ENCODE measurements at regions not wholly inside any gene's neighbourhood (a gene's known extent, or its start where the extent isn't known, plus 50 kb on each side); places are given as distances from the start of the nearest gene placed in this dataset.

DNA sequence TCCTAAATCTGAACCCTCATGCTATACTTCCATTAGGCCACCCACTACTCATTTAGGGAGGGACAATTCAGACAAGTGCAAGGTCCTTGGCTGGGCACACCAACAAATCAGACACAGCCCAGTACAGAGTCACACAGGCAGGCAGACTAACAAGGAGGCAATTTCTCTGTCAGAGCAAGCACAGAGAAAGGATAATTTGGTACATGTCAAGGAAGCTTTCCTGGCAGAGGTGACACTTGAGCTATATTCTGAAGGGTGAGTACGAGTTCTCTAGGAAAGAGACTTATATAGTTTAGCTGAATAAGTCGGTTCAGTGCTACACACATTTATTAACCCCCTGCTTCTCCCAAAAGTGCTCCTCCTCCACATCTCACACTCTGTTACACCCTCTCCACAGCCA, 455.9 kb downstream of the OMA1 start:
- Histone ChIP-seq H3K27ac (ENCODE audit: poor library complexity, severe bottlenecking) (no peak overlapping the region), H3K4me1 (ENCODE audit: insufficient read depth, poor library complexity, severe bottlenecking) (no peaks in the 10 kb centered on the region), H3K36me3 (ENCODE audit: low read depth) (no peaks in the 10 kb centered on the region), H3K4me3 (ENCODE audit: severe bottlenecking) (no peak overlapping the region), H3K9me3 (ENCODE audit: severe bottlenecking) (no peaks in the 10 kb centered on the region), H3K27me3 (ENCODE audit: insufficient read depth, poor library complexity, severe bottlenecking) (peaks cover 8% of the 10 kb centered on the region)
- ATAC-seq (ENCODE audit: low read depth): no peak
- no peak for DNase-seq (ENCODE audit: low spot score)
- TF ChIP-seq, protein P1, sequence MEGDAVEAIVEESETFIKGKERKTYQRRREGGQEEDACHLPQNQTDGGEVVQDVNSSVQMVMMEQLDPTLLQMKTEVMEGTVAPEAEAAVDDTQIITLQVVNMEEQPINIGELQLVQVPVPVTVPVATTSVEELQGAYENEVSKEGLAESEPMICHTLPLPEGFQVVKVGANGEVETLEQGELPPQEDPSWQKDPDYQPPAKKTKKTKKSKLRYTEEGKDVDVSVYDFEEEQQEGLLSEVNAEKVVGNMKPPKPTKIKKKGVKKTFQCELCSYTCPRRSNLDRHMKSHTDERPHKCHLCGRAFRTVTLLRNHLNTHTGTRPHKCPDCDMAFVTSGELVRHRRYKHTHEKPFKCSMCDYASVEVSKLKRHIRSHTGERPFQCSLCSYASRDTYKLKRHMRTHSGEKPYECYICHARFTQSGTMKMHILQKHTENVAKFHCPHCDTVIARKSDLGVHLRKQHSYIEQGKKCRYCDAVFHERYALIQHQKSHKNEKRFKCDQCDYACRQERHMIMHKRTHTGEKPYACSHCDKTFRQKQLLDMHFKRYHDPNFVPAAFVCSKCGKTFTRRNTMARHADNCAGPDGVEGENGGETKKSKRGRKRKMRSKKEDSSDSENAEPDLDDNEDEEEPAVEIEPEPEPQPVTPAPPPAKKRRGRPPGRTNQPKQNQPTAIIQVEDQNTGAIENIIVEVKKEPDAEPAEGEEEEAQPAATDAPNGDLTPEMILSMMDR (IDR thresholded peaks at IDR 0.05; ENCODE audit: poor library complexity, severe bottlenecking): no peak

DNA sequence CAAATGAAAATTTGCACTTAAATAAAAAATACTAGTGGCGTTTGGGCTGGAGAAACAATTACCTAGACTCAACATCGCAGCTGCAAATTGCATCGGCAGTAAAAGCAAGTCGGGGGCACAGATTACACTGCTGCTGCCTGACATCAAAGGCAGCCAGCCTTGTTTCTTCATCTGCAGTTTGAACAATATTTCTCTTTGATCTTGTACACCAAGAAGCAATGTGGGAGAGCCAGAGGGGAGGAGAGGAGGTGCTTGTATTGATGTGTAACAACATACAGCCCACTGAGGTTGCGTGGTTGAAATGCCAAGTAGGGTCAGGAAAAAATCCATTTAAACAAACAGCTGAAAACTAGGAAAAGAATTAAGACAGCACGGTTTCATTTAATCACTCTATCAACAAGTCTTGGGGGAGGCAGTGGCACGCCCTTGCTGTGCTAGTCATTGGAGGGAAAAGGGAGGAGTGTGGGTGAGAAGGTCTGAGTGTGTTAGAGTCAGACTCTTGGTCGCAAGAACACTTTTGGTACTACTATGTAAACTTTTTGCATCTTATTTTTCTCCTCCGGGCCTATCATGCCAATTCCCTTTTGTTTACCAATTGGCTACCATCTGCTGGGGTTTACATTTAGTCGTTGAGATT, 456.5 kb downstream of the OMA1 start:
- no peak for DNase-seq (ENCODE audit: low spot score)
- H3K4me3 ChIP-seq (ENCODE audit: severe bottlenecking): no peak overlapping the region
- no peaks in the 10 kb centered on the region for H3K4me1 ChIP-seq (ENCODE audit: insufficient read depth, poor library complexity, severe bottlenecking)
- H3K36me3 ChIP-seq (ENCODE audit: low read depth): no peaks in the 10 kb centered on the region
- no peak for ATAC-seq (ENCODE audit: low read depth)
- peaks cover 8% of the 10 kb centered on the region for H3K27me3 ChIP-seq (ENCODE audit: insufficient read depth, poor library complexity, severe bottlenecking)
- TF ChIP-seq, protein P1 (IDR thresholded peaks at IDR 0.05; ENCODE audit: poor library complexity, severe bottlenecking): no peak
- H3K9me3 ChIP-seq (ENCODE audit: severe bottlenecking): no peaks in the 10 kb centered on the region
- H3K27ac ChIP-seq (ENCODE audit: poor library complexity, severe bottlenecking): no peak overlapping the region

DNA sequence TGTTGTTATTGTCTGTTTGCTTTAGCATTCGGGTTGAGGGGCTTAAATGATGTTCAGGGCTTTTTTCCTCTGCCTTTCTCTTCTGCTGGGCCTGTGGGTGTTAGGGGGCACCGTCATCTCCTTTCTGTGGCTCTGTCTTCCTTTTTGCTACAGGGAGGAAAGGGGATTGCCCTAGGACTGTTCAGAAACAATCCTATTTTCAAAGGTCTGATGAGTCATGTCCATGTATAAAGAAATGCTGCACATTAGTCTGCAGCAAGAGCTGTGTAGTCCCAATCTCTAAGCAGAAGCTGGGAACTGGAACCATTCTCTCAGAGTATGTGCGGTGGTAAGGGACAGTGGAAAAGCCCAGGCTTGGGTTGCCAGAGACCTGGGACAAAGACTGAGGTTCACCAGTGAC, 462.3 kb downstream of the OMA1 start:
- Histone ChIP-seq H3K4me1 (ENCODE audit: insufficient read depth, poor library complexity, severe bottlenecking) (no peaks in the 10 kb centered on the region), H3K9me3 (ENCODE audit: severe bottlenecking) (no peaks in the 10 kb centered on the region), H3K27ac (ENCODE audit: poor library complexity, severe bottlenecking) (no peak overlapping the region), H3K27me3 (ENCODE audit: insufficient read depth, poor library complexity, severe bottlenecking) (peaks cover 8% of the 10 kb centered on the region), H3K4me3 (ENCODE audit: severe bottlenecking) (no peak overlapping the region), H3K36me3 (ENCODE audit: low read depth) (no peaks in the 10 kb centered on the region)
- DNase-seq (ENCODE audit: low spot score) (no peak), ATAC-seq (ENCODE audit: low read depth) (peak; percentile 60; the same call in 1 of the 3 replicates)
- TF ChIP-seq, protein P1 (IDR thresholded peaks at IDR 0.05; ENCODE audit: poor library complexity, severe bottlenecking): no peak

DNA sequence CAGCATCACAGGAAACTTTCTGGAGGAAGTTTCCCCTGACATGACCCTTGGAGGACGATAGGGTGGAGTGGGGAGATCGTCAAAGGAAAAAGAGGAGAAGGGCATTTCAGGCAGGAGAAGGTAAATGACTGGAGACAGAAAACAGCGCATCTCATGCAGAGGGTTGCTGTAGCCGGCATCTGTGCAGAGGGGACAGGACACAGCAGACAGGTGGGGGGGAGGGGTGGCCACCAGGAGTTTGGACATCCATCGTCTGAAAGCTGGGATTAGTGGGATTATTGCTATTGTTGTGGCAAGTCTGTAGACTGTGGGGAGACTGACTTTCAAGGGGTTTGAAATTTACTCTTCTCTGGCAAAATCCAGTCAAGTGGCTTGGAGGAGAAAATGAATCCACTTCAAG, 463.9 kb downstream of the OMA1 start:
- no peaks in the 10 kb centered on the region for H3K36me3 ChIP-seq (ENCODE audit: low read depth)
- H3K27me3 ChIP-seq (ENCODE audit: insufficient read depth, poor library complexity, severe bottlenecking): peaks cover 4% of the 10 kb centered on the region
- no peaks in the 10 kb centered on the region for H3K4me1 ChIP-seq (ENCODE audit: insufficient read depth, poor library complexity, severe bottlenecking)
- DNase-seq (ENCODE audit: low spot score): no peak
- no peak overlapping the region for H3K4me3 ChIP-seq (ENCODE audit: severe bottlenecking)
- TF ChIP-seq, protein P1 (IDR thresholded peaks at IDR 0.05; ENCODE audit: poor library complexity, severe bottlenecking): no peak
- no peaks in the 10 kb centered on the region for H3K9me3 ChIP-seq (ENCODE audit: severe bottlenecking)
- no peak overlapping the region for H3K27ac ChIP-seq (ENCODE audit: poor library complexity, severe bottlenecking)
- ATAC-seq (ENCODE audit: low read depth): no peak

DNA sequence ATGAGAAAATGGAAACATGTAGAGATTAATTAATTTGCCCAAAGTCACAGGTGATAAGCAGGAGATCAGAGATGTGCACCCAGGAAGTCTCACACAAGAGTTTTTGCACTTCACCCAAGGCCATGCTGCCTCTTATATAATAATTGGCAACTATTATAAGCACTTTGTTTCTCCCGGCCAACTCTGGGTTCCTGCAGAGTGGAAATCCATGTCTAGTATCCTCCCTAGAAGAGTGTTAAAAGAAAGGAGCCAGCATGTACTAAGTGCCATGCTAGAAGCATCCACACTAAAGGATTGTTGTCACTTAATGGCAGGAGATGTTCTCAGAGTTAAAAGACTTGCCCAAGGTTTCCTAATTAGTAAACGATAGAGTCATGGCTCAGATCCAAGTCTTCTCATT, 470.3 kb downstream of the OMA1 start:
- no peaks in the 10 kb centered on the region for H3K36me3 ChIP-seq (ENCODE audit: low read depth)
- no peak for DNase-seq (ENCODE audit: low spot score)
- TF ChIP-seq, protein P1 (IDR thresholded peaks at IDR 0.05; ENCODE audit: poor library complexity, severe bottlenecking): no peak
- ATAC-seq (ENCODE audit: low read depth): no peak
- H3K27me3 ChIP-seq (ENCODE audit: insufficient read depth, poor library complexity, severe bottlenecking): no peaks in the 10 kb centered on the region
- no peaks in the 10 kb centered on the region for H3K4me1 ChIP-seq (ENCODE audit: insufficient read depth, poor library complexity, severe bottlenecking)
- no peaks in the 10 kb centered on the region for H3K9me3 ChIP-seq (ENCODE audit: severe bottlenecking)
- no peak overlapping the region for H3K4me3 ChIP-seq (ENCODE audit: severe bottlenecking)
- H3K27ac ChIP-seq (ENCODE audit: poor library complexity, severe bottlenecking): no peak overlapping the region
